GM18498 (cell line): ENCODE measurements at regions not wholly inside any gene's neighbourhood (a gene's known extent, or its start where the extent isn't known, plus 50 kb on each side); places are given as distances from the start of the nearest gene placed in this dataset.

Experiments
- ATAC-seq: cut with Tn5 transposase; IDR thresholded peaks from one replicate; pipeline ENCODE4 v1.9.1; 2021; ENCODE audit warnings: mild to moderate bottlenecking, moderate library complexity; ENCODE audit not compliant: unreplicated experiment

GRCh38 chr2:177314722-177315264 is 50.3 kb upstream of the NFE2L2 start:
- no peak for ATAC-seq

- ATAC-seq, result no peak
Measured at GRCh38 chr2:177315364-177315763, 50.8 kb upstream of the NFE2L2 start.

- no peak for ATAC-seq
Measured at GRCh38 chr2:177316756-177317155, 52.2 kb upstream of the NFE2L2 start.

- no peak for ATAC-seq
Measured at GRCh38 chr2:177317443-177317842, 52.9 kb upstream of the NFE2L2 start.

DNA sequence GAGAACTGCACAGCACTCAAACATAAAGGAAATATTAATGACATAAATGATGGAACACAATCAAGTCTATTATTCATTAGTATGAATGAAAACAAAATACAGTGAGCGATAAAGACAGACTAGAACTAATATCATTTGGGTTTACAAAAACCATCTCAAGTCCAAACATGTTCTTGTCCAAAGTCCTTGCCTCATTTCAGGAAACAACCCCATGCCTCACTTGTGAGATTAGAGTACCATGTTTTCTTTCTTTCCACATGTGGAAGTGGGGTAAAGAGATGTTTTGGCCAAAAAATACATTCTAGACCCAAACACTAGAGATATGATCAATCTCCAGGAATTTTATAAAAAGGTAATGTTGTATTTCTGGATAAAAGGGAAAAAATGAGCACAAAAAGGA is 53.3 kb upstream of the NFE2L2 start:
- no peak for ATAC-seq

- no peak for ATAC-seq
Measured at GRCh38 chr2:177318613-177319012, 54.1 kb upstream of the NFE2L2 start.

- no peak for ATAC-seq
Measured at GRCh38 chr2:177320596-177320995, 56.1 kb upstream of the NFE2L2 start.

- no peak for ATAC-seq
Measured at GRCh38 chr2:177322801-177323261, 58.3 kb upstream of the NFE2L2 start.

DNA sequence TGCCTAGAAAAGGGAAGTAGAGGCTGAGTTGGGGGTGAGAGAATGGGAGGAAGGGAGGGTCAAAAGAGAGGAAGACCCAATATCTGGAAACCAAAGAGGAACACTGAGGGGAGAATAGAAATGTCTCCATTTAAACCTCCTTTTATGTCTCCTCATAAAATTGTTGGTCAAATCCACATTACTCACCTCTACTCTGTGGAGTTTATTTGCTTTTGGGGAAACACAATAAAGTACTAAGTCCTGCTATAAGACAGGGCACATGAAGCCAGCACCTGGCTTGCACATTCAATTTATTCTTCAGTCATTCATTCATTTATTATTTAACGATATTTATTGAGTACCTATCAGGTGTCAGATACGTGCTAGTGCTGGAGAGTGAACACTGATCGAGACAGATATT is 60.3 kb upstream of the NFE2L2 start:
- no peak for ATAC-seq

GRCh38 chr2:177325554-177325953 is 61.0 kb upstream of the NFE2L2 start:
- ATAC-seq, result no peak

- ATAC-seq, result no peak
Measured at GRCh38 chr2:177326005-177326404, 61.5 kb upstream of the NFE2L2 start.

DNA sequence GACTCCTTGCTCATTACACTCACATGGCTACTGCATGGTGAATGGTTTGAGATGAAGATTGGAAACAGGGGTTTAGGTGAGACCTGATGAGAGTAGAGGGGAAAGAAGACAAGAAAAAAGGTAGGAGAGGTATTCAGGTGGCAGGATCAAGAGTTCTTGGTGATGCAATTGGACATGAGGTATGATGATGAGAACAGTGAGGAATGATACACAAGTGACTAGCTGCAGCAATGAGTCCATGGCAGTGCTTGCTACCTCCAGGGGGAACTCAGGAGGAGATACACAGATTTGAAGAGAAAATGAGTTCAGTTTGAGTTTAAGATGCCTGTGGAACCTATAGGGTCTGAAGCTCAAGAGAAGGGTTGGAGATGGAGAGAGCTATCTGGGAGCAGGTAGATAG is 62.1 kb upstream of the NFE2L2 start:
- ATAC-seq, result no peak

GRCh38 chr2:177327009-177327408 is 62.5 kb upstream of the NFE2L2 start:
- ATAC-seq, result no peak

DNA sequence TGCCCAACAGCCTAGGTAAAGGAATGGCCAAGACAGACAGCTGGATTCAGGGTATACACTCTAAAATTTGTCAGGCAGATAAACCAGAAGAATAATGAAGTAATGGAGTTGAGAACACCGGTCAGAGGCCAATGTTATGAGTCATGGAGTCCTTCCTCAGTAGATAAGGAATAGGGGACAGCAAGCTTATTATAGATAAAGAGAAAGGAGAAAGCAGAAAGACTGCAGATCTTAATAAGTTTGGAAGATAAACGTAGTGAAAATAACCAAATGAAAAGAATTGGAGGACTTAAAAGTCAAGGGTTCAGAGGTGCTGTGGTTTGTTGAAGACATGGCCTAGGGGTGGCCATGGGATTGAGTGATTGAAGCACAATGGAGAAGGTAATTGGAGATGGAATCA is 63.5 kb upstream of the NFE2L2 start:
- no peak for ATAC-seq

DNA sequence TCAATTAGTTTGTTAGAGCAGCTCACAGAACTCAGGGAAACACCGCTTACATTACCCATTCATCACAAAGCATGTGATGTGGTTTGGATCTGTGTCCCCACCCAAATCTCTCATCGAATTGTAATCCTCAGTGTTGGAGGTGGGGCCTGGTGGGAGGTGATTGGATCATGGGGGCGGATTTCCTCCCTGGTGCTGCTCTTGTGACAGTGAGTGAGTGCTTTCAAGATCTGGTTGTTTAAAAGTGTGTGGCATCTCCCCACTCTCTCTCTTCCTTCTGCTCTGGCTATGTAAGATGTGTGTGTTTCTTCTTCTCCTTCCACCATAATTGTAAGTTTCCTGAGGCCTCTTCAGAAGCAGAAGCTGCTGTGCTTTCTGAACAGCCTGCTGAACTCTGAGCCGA is 63.5 kb upstream of the AGPS start:
- no peak for ATAC-seq

- no peak for ATAC-seq
Measured at GRCh38 chr2:177331466-177331997, 61.0 kb upstream of the AGPS start.

DNA sequence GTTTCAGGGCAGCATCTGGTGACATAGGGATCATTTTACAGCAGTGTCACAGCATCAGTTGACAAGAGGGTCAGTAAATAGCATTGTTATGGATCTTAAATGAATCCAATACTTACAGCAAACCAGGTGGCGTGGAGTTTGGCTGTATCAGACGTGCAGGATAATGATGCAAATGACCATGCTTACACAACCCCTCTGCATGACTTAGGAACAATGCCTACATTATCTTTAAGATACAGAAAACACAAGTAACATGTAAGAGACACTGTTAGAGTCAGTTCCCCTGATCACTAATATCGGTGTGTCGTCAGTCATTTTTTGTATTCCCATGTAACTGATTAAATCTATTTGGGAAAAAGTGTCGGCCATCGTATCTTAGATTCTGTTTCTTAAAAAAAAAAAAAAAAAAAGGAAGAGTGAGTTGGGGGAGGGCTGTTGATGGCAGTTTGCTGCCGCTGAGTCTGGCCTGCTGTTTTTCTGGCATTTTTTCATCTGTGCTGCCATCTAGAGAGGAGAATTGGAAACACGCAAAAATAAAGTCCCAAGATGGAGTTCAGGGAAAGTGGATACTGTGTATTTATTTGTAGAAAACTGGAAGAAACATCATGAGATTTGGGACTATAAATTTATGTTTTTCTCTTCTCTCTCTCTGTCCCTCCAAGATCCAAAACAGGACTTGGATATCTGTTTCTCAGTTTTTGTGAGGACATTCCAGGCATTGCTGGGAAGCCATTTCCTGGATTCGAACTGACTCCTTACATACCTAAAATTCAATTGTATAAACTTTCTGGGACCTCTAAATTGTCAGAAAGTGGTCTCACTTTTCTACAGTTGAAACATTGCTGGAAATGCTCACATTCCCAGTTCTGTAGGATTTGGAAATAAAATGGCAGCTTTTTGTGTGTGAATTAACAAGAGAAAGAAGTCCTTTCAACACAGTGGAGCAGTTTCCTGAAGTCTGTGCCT is 60.3 kb upstream of the AGPS start:
- ATAC-seq, result peak; percentile 87

- ATAC-seq, result no peak
Measured at GRCh38 chr2:177332992-177333388, 59.6 kb upstream of the AGPS start.

GRCh38 chr2:177334940-177335543 is 57.5 kb upstream of the AGPS start:
- peak; percentile 53 for ATAC-seq

- no peak for ATAC-seq
Measured at GRCh38 chr2:177335917-177336450, 56.6 kb upstream of the AGPS start.

- no peak for ATAC-seq
Measured at GRCh38 chr2:177338177-177338721, 54.3 kb upstream of the AGPS start.
